Loucy (cell line): ENCODE measurements at regions not wholly inside any gene's neighbourhood (a gene's known extent, or its start where the extent isn't known, plus 50 kb on each side); places are given as distances from the start of the nearest gene placed in this dataset.

Source experiments
- EZH2phosphoT487 ChIP-seq: fragments of 200-600 bp; IDR thresholded peaks from 2 replicates; pipeline ENCODE4 v1.6.1; 2018; ENCODE audit warnings: antibody characterized with exemption, mild to moderate bottlenecking, moderate library complexity, borderline replicate concordance
- TF ChIP-seq, protein P1 (sequence below): fragments of 200-600 bp; sonication (generic); conservative IDR thresholded peaks from 2 replicates; pipeline ENCODE4 v1.5.1; 2014; ENCODE audit warnings: mild to moderate bottlenecking, antibody characterized with exemption, low read length

DNA sequence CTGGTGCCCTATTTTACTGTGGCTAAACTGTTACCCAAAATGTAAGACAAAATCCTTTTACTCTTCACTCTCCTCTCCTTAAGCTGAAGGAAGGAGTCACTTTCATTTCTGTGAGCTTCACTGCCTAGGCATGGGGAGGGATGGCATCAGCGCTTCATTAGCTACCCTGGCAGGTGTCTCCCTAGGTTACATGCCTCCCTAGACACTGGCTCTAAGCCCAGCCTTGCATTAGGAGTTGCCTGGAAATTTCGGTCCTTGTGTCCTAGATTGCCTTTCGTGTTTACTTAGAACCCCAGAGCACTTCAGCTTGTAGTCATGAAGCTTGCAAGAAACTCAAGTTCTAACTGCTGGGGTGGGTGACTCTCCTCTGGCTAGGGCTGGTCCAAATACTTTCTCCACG, 520.5 kb upstream of the STXBP6 start:
- TF ChIP-seq, protein P1, sequence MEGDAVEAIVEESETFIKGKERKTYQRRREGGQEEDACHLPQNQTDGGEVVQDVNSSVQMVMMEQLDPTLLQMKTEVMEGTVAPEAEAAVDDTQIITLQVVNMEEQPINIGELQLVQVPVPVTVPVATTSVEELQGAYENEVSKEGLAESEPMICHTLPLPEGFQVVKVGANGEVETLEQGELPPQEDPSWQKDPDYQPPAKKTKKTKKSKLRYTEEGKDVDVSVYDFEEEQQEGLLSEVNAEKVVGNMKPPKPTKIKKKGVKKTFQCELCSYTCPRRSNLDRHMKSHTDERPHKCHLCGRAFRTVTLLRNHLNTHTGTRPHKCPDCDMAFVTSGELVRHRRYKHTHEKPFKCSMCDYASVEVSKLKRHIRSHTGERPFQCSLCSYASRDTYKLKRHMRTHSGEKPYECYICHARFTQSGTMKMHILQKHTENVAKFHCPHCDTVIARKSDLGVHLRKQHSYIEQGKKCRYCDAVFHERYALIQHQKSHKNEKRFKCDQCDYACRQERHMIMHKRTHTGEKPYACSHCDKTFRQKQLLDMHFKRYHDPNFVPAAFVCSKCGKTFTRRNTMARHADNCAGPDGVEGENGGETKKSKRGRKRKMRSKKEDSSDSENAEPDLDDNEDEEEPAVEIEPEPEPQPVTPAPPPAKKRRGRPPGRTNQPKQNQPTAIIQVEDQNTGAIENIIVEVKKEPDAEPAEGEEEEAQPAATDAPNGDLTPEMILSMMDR = no peak
- no peak for TF ChIP-seq EZH2phosphoT487
